GM12864 (cell line): ENCODE measurements at regions not wholly inside any gene's neighbourhood (a gene's known extent, or its start where the extent isn't known, plus 50 kb on each side); places are given as distances from the start of the nearest gene placed in this dataset.

Experiments
- DNase-seq: peaks from one replicate; pipeline ENCODE4 v3.0.0-alpha.2; 2011; ENCODE audit warnings: low read depth
- H3K4me3 ChIP-seq: 2 replicates; pipeline ENCODE4 v1.5.1; 2011; ENCODE audit warnings: mild to moderate bottlenecking, low read depth, low read length, control low read depth
- TF ChIP-seq, protein P1 (sequence below): IDR thresholded peaks from 2 replicates; pipeline ENCODE4 v1.5.1; 2011; ENCODE audit warnings: low read depth, mild to moderate bottlenecking, moderate library complexity, low read length, control low read depth, inconsistent platforms; ENCODE audit errors: missing control alignments

DNA sequence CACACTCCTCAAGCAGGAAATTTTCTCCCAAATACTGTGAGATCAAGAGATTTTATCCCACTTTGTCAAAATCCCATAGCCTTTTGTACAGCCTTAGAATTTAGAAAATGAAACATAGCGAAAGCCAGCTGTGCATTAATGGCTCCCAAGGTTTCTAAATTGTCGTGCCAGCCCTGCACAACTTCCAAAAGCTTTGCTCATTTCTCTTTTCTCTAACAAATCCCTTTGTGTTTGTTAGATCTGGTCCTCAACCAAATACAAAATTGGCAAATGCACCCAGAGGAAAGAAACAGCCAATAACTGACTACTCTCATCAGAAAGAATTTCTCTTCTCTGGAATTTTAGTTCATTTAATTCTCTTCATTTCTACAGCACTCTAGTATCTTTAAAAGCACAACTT, 361.1 kb downstream of the INSIG2 start:
- DNase-seq = no peak
- TF ChIP-seq, protein P1, sequence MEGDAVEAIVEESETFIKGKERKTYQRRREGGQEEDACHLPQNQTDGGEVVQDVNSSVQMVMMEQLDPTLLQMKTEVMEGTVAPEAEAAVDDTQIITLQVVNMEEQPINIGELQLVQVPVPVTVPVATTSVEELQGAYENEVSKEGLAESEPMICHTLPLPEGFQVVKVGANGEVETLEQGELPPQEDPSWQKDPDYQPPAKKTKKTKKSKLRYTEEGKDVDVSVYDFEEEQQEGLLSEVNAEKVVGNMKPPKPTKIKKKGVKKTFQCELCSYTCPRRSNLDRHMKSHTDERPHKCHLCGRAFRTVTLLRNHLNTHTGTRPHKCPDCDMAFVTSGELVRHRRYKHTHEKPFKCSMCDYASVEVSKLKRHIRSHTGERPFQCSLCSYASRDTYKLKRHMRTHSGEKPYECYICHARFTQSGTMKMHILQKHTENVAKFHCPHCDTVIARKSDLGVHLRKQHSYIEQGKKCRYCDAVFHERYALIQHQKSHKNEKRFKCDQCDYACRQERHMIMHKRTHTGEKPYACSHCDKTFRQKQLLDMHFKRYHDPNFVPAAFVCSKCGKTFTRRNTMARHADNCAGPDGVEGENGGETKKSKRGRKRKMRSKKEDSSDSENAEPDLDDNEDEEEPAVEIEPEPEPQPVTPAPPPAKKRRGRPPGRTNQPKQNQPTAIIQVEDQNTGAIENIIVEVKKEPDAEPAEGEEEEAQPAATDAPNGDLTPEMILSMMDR = no peak
- no peak overlapping the region for H3K4me3 ChIP-seq

DNA sequence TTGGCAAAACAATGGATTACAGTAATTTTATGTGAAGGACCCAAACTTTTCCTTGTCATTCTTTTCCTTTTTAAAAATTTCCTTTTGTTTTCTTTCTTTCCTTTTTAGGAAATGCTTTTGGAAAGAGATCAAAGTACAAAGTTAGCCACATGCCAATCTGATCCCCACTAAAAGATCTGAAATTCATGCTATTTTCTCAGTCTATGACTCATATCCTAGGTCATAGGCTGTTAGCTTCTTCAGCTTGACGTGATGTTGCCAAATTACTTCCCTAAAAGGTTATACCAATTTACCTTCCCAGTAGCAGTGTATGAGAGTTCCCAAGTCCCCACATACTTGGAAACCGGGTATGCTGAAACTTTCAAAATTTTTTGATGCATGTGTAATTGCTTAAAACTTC, 355.3 kb downstream of the INSIG2 start:
- TF ChIP-seq, protein P1 = no peak
- DNase-seq = no peak
- H3K4me3 ChIP-seq = no peak overlapping the region

DNA sequence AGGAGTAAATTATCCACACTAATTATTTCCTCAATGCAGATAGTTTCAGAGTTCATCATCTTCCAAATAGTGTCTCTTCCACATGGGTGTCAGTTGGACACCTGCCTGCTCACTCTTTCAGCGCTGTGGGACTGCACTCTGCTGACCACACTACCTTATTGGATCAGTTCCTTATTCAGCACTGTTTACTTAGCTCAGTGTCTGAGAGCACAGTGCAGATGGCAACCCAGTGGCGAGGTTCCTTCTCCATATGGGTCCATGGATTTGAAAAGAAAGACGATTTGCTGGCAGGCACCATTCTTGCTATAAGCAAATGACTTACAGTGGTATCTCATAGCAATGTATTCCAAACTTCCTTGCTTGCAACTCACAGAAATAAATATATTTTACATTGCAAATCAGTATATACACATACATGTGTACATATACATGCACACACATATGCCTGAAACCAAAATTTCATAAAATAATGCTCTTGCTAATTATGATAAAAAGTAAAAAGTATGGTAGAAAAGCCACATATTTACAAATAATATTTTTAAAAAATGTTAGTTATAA, 354.8 kb downstream of the INSIG2 start:
- TF ChIP-seq, protein P1 = no peak
- DNase-seq = no peak

DNA sequence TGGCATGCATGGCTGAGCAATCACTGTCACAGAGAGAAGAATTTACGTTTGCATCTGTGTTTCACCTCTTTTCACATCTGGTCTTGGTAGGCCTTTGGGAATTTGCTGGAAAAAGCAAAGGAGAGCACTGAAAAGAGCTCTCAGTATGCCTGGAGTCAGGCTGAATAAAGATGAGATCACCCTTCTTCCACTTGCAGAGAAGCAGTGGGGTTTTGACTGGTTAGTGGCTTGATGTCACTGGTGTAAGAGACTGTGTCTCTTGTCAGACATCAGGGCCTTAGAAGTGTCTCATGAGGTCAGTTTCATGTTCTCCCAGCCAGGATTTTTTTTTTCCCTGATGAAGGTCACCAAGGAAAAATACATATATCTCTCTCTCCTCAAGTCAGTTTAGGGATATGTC, 353.8 kb downstream of the INSIG2 start:
- no peak overlapping the region for H3K4me3 ChIP-seq
- TF ChIP-seq, protein P1 = no peak
- no peak for DNase-seq

More for the DNA sequence above, 354.8 kb downstream of the INSIG2 start:
- no peak overlapping the region for H3K4me3 ChIP-seq

- H3K4me3 ChIP-seq = no peak overlapping the region
- TF ChIP-seq, protein P1 = no peak
- no peak for DNase-seq
These were observed 352.3 kb downstream of the INSIG2 start for GRCh38 chr2:118440404-118441098.

DNA sequence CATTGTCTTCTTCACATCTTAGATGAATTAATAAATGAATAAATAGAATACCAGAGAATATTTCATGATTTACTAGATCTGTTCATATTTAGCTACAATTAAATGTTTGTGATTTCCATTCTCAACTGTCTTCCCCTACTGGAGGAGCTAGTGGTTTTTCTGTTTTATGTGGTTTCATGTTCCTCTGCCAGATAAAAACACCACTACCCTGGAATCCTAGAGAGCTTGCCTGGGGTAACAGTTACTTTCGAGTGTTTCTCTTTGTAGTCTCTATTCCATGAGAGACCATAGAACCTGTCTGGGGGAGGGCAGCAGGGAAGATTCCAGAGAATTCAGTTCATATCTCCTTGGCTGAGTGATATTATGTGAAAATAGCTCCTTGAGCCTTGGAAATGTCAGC, 349.2 kb downstream of the INSIG2 start:
- DNase-seq = no peak
- no peak overlapping the region for H3K4me3 ChIP-seq
- TF ChIP-seq, protein P1 = no peak

- TF ChIP-seq, protein P1 = no peak
- DNase-seq = no peak
- no peak overlapping the region for H3K4me3 ChIP-seq
These were observed 343.7 kb downstream of the INSIG2 start for GRCh38 chr2:118431997-118432396.
